ENCODE measurements at regions not wholly inside any gene's neighbourhood (a gene's known extent, or its start where the extent isn't known, plus 50 kb on each side); places are given as distances from the start of the nearest gene placed in this dataset.
"Not testable (repeated sequence)": the region's sequence is repeated elsewhere in the genome, so short reads cannot be mapped to it uniquely, and the experiment has no call there.

DNA sequence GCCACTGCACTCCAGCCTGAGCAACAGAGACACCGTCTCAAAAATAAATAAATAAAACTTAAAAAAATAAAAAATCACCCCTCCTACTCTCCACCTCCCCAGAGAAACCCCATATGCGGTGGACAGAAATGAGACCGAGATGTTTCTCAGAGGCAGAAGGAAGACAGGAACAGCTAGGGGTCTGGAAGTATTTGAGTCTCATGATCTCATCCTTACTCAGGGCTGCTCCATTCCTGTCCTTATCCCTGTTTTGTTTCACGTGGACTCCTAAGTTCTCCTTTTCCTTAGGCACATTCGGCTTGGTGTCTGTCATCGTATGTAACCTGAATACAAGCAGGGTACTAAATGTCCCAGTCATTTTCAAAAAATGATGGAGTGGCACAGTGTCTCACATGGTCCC is 76.1 kb downstream of the C9orf50 start:
- no peak for DNase-seq (ENCODE audit: extremely low read depth, low read depth)
- TF ChIP-seq, protein P1, sequence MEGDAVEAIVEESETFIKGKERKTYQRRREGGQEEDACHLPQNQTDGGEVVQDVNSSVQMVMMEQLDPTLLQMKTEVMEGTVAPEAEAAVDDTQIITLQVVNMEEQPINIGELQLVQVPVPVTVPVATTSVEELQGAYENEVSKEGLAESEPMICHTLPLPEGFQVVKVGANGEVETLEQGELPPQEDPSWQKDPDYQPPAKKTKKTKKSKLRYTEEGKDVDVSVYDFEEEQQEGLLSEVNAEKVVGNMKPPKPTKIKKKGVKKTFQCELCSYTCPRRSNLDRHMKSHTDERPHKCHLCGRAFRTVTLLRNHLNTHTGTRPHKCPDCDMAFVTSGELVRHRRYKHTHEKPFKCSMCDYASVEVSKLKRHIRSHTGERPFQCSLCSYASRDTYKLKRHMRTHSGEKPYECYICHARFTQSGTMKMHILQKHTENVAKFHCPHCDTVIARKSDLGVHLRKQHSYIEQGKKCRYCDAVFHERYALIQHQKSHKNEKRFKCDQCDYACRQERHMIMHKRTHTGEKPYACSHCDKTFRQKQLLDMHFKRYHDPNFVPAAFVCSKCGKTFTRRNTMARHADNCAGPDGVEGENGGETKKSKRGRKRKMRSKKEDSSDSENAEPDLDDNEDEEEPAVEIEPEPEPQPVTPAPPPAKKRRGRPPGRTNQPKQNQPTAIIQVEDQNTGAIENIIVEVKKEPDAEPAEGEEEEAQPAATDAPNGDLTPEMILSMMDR (IDR thresholded peaks at IDR 0.05; ENCODE audit: low read depth, low read length): no peak

DNA sequence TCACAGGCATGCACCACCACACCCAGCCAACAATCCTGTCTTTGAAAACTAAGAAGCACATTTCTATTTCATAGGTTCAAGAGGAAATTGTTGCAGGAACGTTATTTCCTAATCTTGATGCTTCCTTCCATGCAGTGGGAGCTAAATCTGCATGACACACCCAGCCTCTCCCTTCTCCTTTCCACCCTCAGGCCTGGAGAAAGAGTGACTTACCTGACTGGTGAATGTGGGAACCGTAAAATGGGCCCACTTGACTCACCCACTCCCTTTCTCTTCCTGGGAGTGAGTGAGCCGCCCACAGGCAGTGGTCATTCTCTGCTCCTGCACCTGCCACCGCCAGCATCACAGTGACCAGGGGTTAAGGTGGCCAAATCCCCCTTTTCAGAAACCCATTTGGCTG is 78.2 kb downstream of the C9orf50 start:
- TF ChIP-seq, protein P1 (IDR thresholded peaks at IDR 0.05; ENCODE audit: low read depth, low read length): no peak
- DNase-seq (ENCODE audit: extremely low read depth, low read depth): no peak

DNA sequence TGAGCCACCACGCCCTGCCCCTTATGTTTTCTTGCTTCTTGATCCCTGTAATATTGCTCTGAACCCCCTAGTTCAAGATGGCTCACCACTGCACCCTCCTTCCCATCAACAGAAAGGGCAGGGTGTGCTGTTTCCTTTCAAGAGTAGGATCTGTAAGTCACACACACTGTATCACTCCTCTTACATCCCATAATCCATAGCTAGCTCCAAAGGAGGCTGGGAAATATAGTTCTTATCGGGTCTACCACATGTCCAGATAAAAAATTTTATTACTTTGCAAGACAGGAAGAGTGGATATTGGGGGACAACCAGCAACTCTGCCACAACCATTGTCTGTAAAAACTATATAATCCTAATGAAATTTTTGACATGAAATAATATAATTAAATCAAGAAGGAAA is 79.6 kb downstream of the C9orf50 start:
- no peak for DNase-seq (ENCODE audit: extremely low read depth, low read depth)
- TF ChIP-seq, protein P1 (IDR thresholded peaks at IDR 0.05; ENCODE audit: low read depth, low read length): no peak

DNA sequence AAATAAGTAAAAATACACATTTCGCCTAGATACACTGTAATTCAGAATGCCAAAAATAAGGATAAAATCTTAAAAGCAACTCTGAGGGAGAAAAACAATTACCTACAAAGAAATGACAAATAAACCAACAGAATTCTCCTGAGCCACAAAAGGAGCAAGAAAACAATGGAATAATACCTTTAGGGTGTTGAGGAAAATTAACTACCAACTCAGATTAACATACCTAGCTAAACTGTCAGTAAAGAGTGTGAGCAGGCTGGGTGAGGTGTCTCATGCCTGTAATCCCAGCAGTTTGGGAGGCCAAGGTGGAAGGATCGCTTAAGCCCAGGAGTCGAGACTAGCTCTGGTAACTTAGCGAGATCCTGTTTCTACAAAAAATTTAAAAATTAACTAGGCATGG is 81.5 kb downstream of the C9orf50 start:
- TF ChIP-seq, protein P1 (IDR thresholded peaks at IDR 0.05; ENCODE audit: low read depth, low read length): no peak
- DNase-seq (ENCODE audit: extremely low read depth, low read depth): no peak

DNA sequence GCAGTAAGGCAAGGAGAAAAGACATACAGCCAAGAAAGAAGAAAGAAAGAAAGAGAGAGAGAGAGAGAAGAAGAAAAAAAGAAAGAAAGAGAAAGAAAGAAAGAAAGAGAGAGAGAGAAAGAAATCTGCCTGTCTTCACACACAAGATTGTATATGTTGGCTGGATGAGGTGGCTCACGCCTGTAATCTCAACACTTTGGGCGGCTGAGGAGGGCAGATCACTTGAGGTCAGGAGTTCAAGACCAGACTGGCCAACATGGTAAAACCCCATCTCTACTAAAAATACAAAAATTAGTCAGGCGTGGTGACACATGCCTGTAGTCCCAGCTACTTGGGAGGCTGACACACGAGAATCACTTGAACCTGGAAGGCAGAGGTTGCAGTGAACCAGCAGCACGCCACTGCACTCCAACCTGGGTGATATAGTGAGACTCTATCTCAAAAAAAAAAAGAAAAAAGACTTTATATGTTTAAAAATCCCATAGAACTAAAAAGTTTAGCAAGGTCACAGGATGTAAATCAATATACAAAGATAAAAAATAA is 89.0 kb downstream of the C9orf50 start:
- DNase-seq (ENCODE audit: extremely low read depth, low read depth): not testable (repeated sequence)

DNA sequence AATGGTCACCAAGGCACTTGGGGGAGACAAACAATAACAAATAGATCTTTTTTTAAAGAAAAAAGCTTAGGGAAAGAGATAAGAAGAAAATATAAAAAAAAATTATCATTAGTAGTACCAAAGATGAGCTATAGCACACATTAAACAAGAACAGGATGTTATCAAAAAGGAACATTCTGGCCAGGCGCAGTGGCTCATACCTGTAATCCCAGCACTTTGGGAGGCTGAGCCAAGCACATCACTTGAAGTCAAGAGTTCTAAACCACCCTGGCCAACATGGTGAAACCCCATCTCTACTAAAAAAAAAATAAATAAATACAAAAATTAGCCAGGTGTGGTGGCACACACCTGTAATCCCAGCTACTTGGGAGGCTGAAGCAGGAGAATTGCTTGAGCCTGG is 92.9 kb downstream of the C9orf50 start:
- not testable (repeated sequence) for DNase-seq (ENCODE audit: extremely low read depth, low read depth)

DNA sequence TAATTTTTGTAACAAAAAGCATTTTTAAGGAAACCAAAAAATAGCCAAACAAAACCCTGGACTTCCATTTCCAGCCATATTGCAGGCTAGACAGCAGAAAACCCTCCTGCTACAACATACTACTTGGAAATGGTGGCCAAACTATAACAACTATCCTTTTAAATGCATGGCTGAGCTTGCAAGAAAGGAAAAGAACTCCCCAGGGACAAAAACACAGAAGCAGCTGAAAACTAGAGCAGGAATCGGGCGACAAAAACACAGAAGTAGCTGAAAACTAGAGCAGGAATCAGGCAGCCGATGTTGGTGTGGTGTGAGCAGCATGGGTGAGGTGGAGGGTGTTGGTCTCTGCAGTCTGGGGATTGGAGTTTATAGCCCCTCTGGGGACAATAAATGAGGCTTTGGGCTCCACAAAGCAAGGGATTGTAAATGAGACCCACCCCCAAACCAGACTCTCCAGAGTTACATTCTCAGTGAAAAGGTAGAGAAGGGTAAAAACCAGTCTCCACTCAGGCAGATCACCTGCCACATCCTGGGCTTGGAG is 95.2 kb downstream of the C9orf50 start:
- TF ChIP-seq, protein P1 (IDR thresholded peaks at IDR 0.05; ENCODE audit: low read depth, low read length): no peak
- DNase-seq (ENCODE audit: extremely low read depth, low read depth): no peak

DNA sequence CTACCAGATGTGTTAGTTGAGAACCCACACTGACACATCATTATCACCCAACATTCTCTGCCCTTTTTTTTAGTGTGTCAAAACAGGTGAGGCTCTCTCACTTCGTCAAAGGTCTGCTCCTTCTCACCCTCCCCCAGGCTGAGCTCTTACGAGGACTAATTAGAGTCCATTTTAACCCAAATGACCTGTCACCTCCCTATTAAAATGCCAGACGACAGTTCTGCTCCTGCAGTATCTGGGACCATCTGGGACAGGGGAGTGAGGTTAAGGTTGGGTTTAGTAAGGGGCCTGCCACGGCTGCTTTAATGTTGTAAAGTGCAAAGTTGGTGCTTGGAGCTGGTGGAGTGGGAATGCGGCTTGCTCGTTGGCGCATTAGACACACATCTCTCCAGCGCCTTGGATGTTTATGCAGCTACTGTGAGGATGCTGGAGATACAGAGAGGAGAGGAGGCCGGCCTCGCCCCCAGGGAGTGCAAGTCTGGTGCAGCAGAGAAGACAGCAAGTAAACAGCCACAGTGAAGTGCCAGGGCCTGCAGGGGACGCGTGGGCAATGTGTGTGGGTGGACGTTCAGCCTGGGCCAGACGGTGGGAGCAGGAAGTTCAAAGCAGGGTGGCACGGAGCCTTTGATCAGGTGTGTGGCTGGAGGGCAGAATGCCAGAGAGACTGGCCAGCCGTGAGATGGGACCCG is 96.2 kb downstream of the C9orf50 start:
- TF ChIP-seq, protein P1 (IDR thresholded peaks at IDR 0.05; ENCODE audit: low read depth, low read length): no peak
- no peak for DNase-seq (ENCODE audit: extremely low read depth, low read depth)

Data from AG09319 (cell line).